WI38 (cell line): ENCODE measurements at regions not wholly inside any gene's neighbourhood (a gene's known extent, or its start where the extent isn't known, plus 50 kb on each side); places are given as distances from the start of the nearest gene placed in this dataset.
"Not testable (repeated sequence)": the region's sequence is repeated elsewhere in the genome, so short reads cannot be mapped to it uniquely, and the experiment has no call there.

Experiments used
- H3K4me3 ChIP-seq: 2 replicates; pipeline ENCODE4 v1.5.1; 2011; ENCODE audit warnings: low read depth, mild to moderate bottlenecking, control low read depth, low read length
- CTCF ChIP-seq: IDR thresholded peaks from 2 replicates; pipeline ENCODE4 v1.5.1; 2012; ENCODE audit warnings: low read depth, mild to moderate bottlenecking, control low read depth, low read length

- TF ChIP-seq CTCF = no peak
- no peak overlapping the region for H3K4me3 ChIP-seq
Measured at GRCh38 chr18:71036783-71037182, 747.9 kb downstream of the SOCS6 start.

- not testable (repeated sequence) for H3K4me3 ChIP-seq
Measured at GRCh38 chr18:71031296-71032191, 742.7 kb downstream of the SOCS6 start.

GRCh38 chr18:71030085-71030484, 741.2 kb downstream of the SOCS6 start:
- H3K4me3 ChIP-seq = not testable (repeated sequence)

DNA sequence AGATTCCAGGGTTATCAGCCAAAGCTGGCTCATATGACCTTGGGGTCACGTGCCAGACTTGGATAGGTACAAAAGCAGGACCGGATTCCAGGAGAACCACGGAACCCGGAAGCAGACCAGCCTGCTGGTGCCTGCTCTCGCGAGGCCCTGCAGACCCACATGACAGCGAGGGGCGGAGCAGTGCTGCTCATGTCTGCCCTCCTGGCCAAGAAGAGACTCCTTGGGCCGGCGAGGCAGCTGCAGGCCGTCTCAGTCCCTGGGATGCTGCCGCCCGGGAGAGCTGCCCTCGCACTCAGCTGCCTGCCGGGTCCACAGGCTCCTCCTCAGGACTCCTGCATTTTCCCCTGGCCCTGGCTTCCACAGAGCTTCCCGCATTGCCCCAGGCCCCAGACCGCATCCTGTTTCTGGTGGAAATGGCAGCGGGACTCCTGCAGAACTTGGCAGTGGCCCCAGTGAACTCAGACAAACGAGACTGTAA, 739.5 kb downstream of the SOCS6 start:
- no peak for TF ChIP-seq CTCF
- no peak overlapping the region for H3K4me3 ChIP-seq

- H3K4me3 ChIP-seq = no peak overlapping the region
- no peak for TF ChIP-seq CTCF
Measured at GRCh38 chr18:71027531-71027930, 738.7 kb downstream of the SOCS6 start.

DNA sequence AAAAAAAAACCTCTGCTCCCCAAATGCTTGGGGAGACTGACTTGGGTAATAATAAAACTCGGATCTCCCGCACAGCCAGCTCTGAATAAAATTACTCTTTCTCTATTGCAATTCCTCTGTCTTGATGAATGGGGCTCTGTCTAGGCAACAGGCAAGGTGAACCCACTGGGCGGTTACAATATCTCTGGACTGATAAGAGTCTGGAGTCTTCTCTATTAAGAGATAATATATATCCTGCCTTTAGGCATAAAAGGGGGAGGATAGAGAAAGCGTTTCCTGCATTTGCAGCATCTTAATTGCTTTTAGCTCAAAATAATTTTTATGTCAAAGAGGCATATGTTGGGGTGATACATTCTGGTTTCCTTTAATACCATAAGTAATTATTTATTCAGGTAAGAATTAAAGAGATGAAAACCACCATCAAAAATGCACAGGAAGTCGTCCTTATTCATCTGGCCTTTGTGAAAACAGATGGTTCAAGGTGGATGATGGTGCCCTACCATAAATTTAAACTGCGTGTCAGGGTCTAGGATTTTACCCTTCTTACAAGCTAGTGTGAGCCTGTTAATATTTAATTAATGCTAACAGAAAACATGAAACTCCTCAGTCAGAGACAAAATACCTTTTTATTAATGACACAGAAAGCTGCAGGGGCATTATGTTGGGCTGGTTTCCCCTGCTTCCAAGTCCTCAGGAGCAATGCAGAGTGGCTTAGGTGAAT, 736.8 kb downstream of the SOCS6 start:
- no peak for TF ChIP-seq CTCF
- no peak overlapping the region for H3K4me3 ChIP-seq

- no peak overlapping the region for H3K4me3 ChIP-seq
- no peak for TF ChIP-seq CTCF
Measured at GRCh38 chr18:71022389-71022788, 733.5 kb downstream of the SOCS6 start.

DNA sequence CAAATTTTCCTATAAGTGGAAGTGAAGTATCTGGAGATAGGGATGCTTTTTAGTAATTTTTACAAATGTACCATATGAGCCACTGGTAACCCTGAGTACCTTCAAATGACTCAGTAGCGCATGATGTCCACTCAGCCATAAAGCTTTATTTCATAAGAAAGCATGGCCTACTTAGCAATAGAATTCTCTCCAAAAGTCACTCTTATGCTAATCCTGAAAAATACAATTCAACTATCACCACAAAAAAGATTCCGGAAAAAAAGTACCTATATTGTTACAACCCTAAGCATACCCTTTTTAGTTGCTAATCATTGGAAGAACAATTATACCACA, 732.2 kb downstream of the SOCS6 start:
- H3K4me3 ChIP-seq = no peak overlapping the region
- TF ChIP-seq CTCF = no peak
